ENCODE measurements at regions not wholly inside any gene's neighbourhood (a gene's known extent, or its start where the extent isn't known, plus 50 kb on each side); places are given as distances from the start of the nearest gene placed in this dataset.

DNA sequence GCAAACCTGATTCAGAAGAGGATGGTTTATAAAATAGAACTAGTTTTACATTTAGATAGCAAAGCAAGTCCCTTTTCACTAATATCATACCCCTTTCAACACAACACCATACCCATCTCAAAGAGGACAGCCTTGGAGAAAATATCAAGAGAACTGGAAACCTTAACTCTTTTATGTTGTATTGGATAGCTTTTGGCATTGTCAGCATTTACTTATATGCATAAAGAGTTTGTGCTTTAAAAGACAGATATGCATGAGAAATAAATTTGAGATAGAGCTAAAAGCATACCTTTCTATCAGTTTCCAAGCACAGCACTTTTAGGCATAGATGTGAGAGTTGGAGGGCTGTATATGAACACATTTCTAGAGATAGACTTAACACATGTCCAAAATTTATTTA, 799.3 kb upstream of the ACO1 start:
- Histone ChIP-seq H4K20me1 (ENCODE audit: insufficient read depth, low read length) (no peaks in the 10 kb centered on the region), H3K27me3 (ENCODE audit: low read depth, low read length) (no peaks in the 10 kb centered on the region), H3K4me1 (ENCODE audit: low read length) (no peaks in the 10 kb centered on the region), H3K79me2 (ENCODE audit: low read length) (no peaks in the 10 kb centered on the region), H3K27ac (ENCODE audit: low read length) (no peak overlapping the region), H3K36me3 (replicated peaks; ENCODE audit: low read depth, low read length) (no peaks in the 10 kb centered on the region), H3K4me2 (ENCODE audit: low read length) (no peak overlapping the region), H3K4me3 (ENCODE audit: low read length) (no peak overlapping the region), H3K9me3 (ENCODE audit: insufficient read depth, low read length) (no peaks in the 10 kb centered on the region), H3K9ac (ENCODE audit: low read length) (no peak overlapping the region), H2AFZ (ENCODE audit: low read depth, low read length) (no peak overlapping the region)
- TF ChIP-seq, protein P1, sequence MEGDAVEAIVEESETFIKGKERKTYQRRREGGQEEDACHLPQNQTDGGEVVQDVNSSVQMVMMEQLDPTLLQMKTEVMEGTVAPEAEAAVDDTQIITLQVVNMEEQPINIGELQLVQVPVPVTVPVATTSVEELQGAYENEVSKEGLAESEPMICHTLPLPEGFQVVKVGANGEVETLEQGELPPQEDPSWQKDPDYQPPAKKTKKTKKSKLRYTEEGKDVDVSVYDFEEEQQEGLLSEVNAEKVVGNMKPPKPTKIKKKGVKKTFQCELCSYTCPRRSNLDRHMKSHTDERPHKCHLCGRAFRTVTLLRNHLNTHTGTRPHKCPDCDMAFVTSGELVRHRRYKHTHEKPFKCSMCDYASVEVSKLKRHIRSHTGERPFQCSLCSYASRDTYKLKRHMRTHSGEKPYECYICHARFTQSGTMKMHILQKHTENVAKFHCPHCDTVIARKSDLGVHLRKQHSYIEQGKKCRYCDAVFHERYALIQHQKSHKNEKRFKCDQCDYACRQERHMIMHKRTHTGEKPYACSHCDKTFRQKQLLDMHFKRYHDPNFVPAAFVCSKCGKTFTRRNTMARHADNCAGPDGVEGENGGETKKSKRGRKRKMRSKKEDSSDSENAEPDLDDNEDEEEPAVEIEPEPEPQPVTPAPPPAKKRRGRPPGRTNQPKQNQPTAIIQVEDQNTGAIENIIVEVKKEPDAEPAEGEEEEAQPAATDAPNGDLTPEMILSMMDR (IDR thresholded peaks at IDR 0.05; ENCODE audit: low read depth, low read length), result no peak
- no peak for TF ChIP-seq EZH2phosphoT487 (IDR thresholded peaks at IDR 0.05; ENCODE audit: low read depth)

DNA sequence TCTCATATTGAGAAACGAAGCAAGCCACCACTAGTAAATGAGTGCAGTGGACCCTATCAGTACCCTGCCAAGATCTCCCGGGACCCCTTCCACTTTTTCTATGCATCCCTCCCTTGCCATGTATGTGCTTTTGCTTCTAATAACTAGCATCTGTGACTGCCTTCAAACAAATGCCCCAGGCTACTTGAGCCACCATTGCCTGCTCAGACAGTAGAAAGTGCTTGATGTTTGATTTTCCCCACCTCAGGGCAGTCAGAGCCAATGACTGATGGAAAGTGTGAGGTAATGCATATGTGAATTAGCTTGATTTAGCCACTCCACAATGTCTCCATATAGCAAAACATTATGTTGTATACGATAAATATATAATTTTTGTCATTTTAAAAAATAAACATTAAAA, 797.3 kb upstream of the ACO1 start:
- Histone ChIP-seq H4K20me1 (ENCODE audit: insufficient read depth, low read length) (no peaks in the 10 kb centered on the region), H3K9ac (ENCODE audit: low read length) (no peak overlapping the region), H3K4me3 (ENCODE audit: low read length) (no peak overlapping the region), H3K36me3 (replicated peaks; ENCODE audit: low read depth, low read length) (no peaks in the 10 kb centered on the region), H3K79me2 (ENCODE audit: low read length) (no peaks in the 10 kb centered on the region), H3K27me3 (ENCODE audit: low read depth, low read length) (no peaks in the 10 kb centered on the region), H3K4me1 (ENCODE audit: low read length) (no peaks in the 10 kb centered on the region), H2AFZ (ENCODE audit: low read depth, low read length) (no peak overlapping the region), H3K9me3 (ENCODE audit: insufficient read depth, low read length) (no peaks in the 10 kb centered on the region), H3K4me2 (ENCODE audit: low read length) (no peak overlapping the region), H3K27ac (ENCODE audit: low read length) (no peak overlapping the region)
- TF ChIP-seq, protein P1 (IDR thresholded peaks at IDR 0.05; ENCODE audit: low read depth, low read length), result no peak
- no peak for TF ChIP-seq EZH2phosphoT487 (IDR thresholded peaks at IDR 0.05; ENCODE audit: low read depth)

DNA sequence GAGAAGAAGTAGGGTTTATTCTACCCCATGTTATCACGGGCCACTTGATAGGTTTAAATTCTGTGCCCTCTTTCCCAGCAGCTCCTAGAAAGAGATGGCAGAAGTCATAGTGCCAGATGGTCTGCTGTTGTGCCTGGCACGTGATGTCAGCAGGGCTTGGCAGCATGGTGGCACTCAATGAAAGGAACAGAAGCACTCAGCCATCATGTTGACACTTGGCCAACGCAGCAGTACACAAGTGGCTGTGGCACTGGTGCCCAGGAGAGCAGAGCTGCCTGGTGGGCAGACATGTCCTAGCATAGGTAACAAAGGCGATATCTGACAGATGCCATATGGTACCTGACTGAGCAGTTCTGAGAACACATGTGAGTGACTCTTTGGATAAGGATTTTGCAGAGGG, 796.4 kb upstream of the ACO1 start:
- Histone ChIP-seq H4K20me1 (ENCODE audit: insufficient read depth, low read length) (no peaks in the 10 kb centered on the region), H3K27me3 (ENCODE audit: low read depth, low read length) (no peaks in the 10 kb centered on the region), H3K4me3 (ENCODE audit: low read length) (no peak overlapping the region), H3K36me3 (replicated peaks; ENCODE audit: low read depth, low read length) (no peaks in the 10 kb centered on the region), H2AFZ (ENCODE audit: low read depth, low read length) (no peak overlapping the region), H3K9ac (ENCODE audit: low read length) (no peak overlapping the region), H3K4me1 (ENCODE audit: low read length) (no peaks in the 10 kb centered on the region), H3K27ac (ENCODE audit: low read length) (no peak overlapping the region), H3K79me2 (ENCODE audit: low read length) (no peaks in the 10 kb centered on the region), H3K9me3 (ENCODE audit: insufficient read depth, low read length) (no peaks in the 10 kb centered on the region), H3K4me2 (ENCODE audit: low read length) (no peak overlapping the region)
- no peak for TF ChIP-seq EZH2phosphoT487 (IDR thresholded peaks at IDR 0.05; ENCODE audit: low read depth)
- TF ChIP-seq, protein P1 (IDR thresholded peaks at IDR 0.05; ENCODE audit: low read depth, low read length), result no peak

DNA sequence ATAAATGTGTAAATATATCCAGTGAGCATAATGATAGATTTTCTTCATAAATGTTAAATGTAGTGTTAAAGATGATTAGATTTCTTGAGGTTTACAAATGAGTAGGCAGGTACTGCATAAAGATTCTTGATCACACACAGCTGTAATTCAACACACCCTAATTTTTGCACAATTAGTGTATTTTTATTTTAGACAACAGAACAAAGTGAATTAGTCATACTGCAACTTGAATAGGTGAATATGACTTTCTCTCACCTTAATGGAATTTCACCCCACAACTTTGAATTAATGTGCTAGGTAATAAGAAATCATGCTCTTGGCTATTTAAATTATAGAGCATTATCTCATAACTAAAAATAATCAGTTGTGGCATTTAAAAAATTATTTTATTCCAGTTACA, 795.7 kb upstream of the ACO1 start:
- Histone ChIP-seq H3K4me2 (ENCODE audit: low read length) (no peak overlapping the region), H3K4me1 (ENCODE audit: low read length) (no peaks in the 10 kb centered on the region), H3K9ac (ENCODE audit: low read length) (no peak overlapping the region), H3K27me3 (ENCODE audit: low read depth, low read length) (no peaks in the 10 kb centered on the region), H3K79me2 (ENCODE audit: low read length) (no peaks in the 10 kb centered on the region), H3K4me3 (ENCODE audit: low read length) (no peak overlapping the region), H2AFZ (ENCODE audit: low read depth, low read length) (no peak overlapping the region), H3K27ac (ENCODE audit: low read length) (no peak overlapping the region), H3K9me3 (ENCODE audit: insufficient read depth, low read length) (no peaks in the 10 kb centered on the region), H4K20me1 (ENCODE audit: insufficient read depth, low read length) (no peaks in the 10 kb centered on the region), H3K36me3 (replicated peaks; ENCODE audit: low read depth, low read length) (no peaks in the 10 kb centered on the region)
- no peak for TF ChIP-seq EZH2phosphoT487 (IDR thresholded peaks at IDR 0.05; ENCODE audit: low read depth)
- TF ChIP-seq, protein P1 (IDR thresholded peaks at IDR 0.05; ENCODE audit: low read depth, low read length), result no peak
